ENCODE measurements at regions not wholly inside any gene's neighbourhood (a gene's known extent, or its start where the extent isn't known, plus 50 kb on each side); places are given as distances from the start of the nearest gene placed in this dataset.
A peak's percentile ranks its signal among the peaks of the same experiment; 100 is the strongest.

GRCh38 chr1:187630653-187631380, 802.1 kb downstream of the PLA2G4A start:
- Histone ChIP-seq H3K9ac (ENCODE audit: low read length) (no peak overlapping the region), H3K4me1 (ENCODE audit: low read length) (peaks cover 7% of the 10 kb centered on the region), H3K79me2 (ENCODE audit: low read length) (no peaks in the 10 kb centered on the region), H3K27ac (ENCODE audit: low read length) (no peak overlapping the region), H4K20me1 (ENCODE audit: insufficient read depth, low read length) (no peaks in the 10 kb centered on the region), H3K4me3 (ENCODE audit: low read length) (no peak overlapping the region), H3K9me3 (ENCODE audit: insufficient read depth, low read length) (peaks cover 17% of the 10 kb centered on the region), H3K27me3 (ENCODE audit: low read depth, low read length) (no peaks in the 10 kb centered on the region), H3K4me2 (ENCODE audit: low read length) (no peak overlapping the region), H2AFZ (ENCODE audit: low read depth, low read length) (no peak overlapping the region), H3K36me3 (replicated peaks; ENCODE audit: low read depth, low read length) (no peaks in the 10 kb centered on the region)
- TF ChIP-seq CTCF (IDR thresholded peaks at IDR 0.05; ENCODE audit: low read depth, low read length) (no peak), EZH2phosphoT487 (IDR thresholded peaks at IDR 0.05; ENCODE audit: low read depth) (no peak)

GRCh38 chr1:187631381-187631675, 802.6 kb downstream of the PLA2G4A start:
- Histone ChIP-seq H3K4me2 (ENCODE audit: low read length) (no peak overlapping the region), H3K27ac (ENCODE audit: low read length) (no peak overlapping the region), H3K36me3 (replicated peaks; ENCODE audit: low read depth, low read length) (no peaks in the 10 kb centered on the region), H3K79me2 (ENCODE audit: low read length) (no peaks in the 10 kb centered on the region), H4K20me1 (ENCODE audit: insufficient read depth, low read length) (no peaks in the 10 kb centered on the region), H3K9ac (ENCODE audit: low read length) (no peak overlapping the region), H2AFZ (ENCODE audit: low read depth, low read length) (no peak overlapping the region), H3K4me3 (ENCODE audit: low read length) (no peak overlapping the region), H3K9me3 (ENCODE audit: insufficient read depth, low read length) (peaks cover 17% of the 10 kb centered on the region), H3K27me3 (ENCODE audit: low read depth, low read length) (no peaks in the 10 kb centered on the region), H3K4me1 (ENCODE audit: low read length) (peaks cover 7% of the 10 kb centered on the region)
- TF ChIP-seq CTCF (IDR thresholded peaks at IDR 0.05; ENCODE audit: low read depth, low read length) (no peak), EZH2phosphoT487 (IDR thresholded peaks at IDR 0.05; ENCODE audit: low read depth) (no peak)

- no peak overlapping the region for H3K4me3 ChIP-seq (ENCODE audit: low read length)
- no peak overlapping the region for H3K9ac ChIP-seq (ENCODE audit: low read length)
- no peak overlapping the region for H3K4me2 ChIP-seq (ENCODE audit: low read length)
- H3K9me3 ChIP-seq (ENCODE audit: insufficient read depth, low read length): peaks cover 17% of the 10 kb centered on the region
- H2AFZ ChIP-seq (ENCODE audit: low read depth, low read length): no peak overlapping the region
- no peaks in the 10 kb centered on the region for H3K36me3 ChIP-seq (replicated peaks; ENCODE audit: low read depth, low read length)
- H3K79me2 ChIP-seq (ENCODE audit: low read length): no peaks in the 10 kb centered on the region
- H3K27ac ChIP-seq (ENCODE audit: low read length): no peak overlapping the region
- no peaks in the 10 kb centered on the region for H3K27me3 ChIP-seq (ENCODE audit: low read depth, low read length)
- no peaks in the 10 kb centered on the region for H4K20me1 ChIP-seq (ENCODE audit: insufficient read depth, low read length)
- no peak for TF ChIP-seq CTCF (IDR thresholded peaks at IDR 0.05; ENCODE audit: low read depth, low read length)
- TF ChIP-seq EZH2phosphoT487 (IDR thresholded peaks at IDR 0.05; ENCODE audit: low read depth): no peak
- H3K4me1 ChIP-seq (ENCODE audit: low read length): peaks cover 7% of the 10 kb centered on the region
These were observed 803.2 kb downstream of the PLA2G4A start for GRCh38 chr1:187631984-187632383.

GRCh38 chr1:187634940-187635339, 806.2 kb downstream of the PLA2G4A start:
- H4K20me1 ChIP-seq (ENCODE audit: insufficient read depth, low read length): no peaks in the 10 kb centered on the region
- peaks cover 17% of the 10 kb centered on the region for H3K9me3 ChIP-seq (ENCODE audit: insufficient read depth, low read length)
- H3K9ac ChIP-seq (ENCODE audit: low read length): no peak overlapping the region
- no peak overlapping the region for H3K27ac ChIP-seq (ENCODE audit: low read length)
- H3K27me3 ChIP-seq (ENCODE audit: low read depth, low read length): no peaks in the 10 kb centered on the region
- H3K36me3 ChIP-seq (replicated peaks; ENCODE audit: low read depth, low read length): no peaks in the 10 kb centered on the region
- H3K79me2 ChIP-seq (ENCODE audit: low read length): no peaks in the 10 kb centered on the region
- peaks cover 7% of the 10 kb centered on the region for H3K4me1 ChIP-seq (ENCODE audit: low read length)
- H3K4me2 ChIP-seq (ENCODE audit: low read length): peak overlapping the region; percentile 21; the same call in 1 of the 2 replicates
- no peak for TF ChIP-seq EZH2phosphoT487 (IDR thresholded peaks at IDR 0.05; ENCODE audit: low read depth)
- no peak for TF ChIP-seq CTCF (IDR thresholded peaks at IDR 0.05; ENCODE audit: low read depth, low read length)
- no peak overlapping the region for H2AFZ ChIP-seq (ENCODE audit: low read depth, low read length)
- H3K4me3 ChIP-seq (ENCODE audit: low read length): no peak overlapping the region

Measured in OCI-LY3 (cell line).